Nephron progenitor cell (in vitro differentiated cells): ENCODE measurements at regions not wholly inside any gene's neighbourhood (a gene's known extent, or its start where the extent isn't known, plus 50 kb on each side); places are given as distances from the start of the nearest gene placed in this dataset.
"Not testable (repeated sequence)": the region's sequence is repeated elsewhere in the genome, so short reads cannot be mapped to it uniquely, and the experiment has no call there.

Experiments
- DNase-seq: peaks from one replicate; pipeline ENCODE4 v3.0.0; 2021
- H3K27ac Mint-ChIP-seq: 2 replicates; pipeline ENCODE4 v1.8.0; 2021; ENCODE audit warnings: mild to moderate bottlenecking, moderate library complexity, mixed read lengths
- H3K27me3 Mint-ChIP-seq: 2 replicates; pipeline ENCODE4 v1.8.0; 2021; ENCODE audit warnings: mild to moderate bottlenecking, low read depth, mixed read lengths; ENCODE audit not compliant: poor library complexity
- H3K36me3 Mint-ChIP-seq: 2 replicates; pipeline ENCODE4 v1.8.0; 2021; ENCODE audit warnings: low read depth, mixed read lengths
- H3K4me1 Mint-ChIP-seq: 2 replicates; pipeline ENCODE4 v1.8.0; 2021; ENCODE audit warnings: mixed read lengths
- H3K4me3 Mint-ChIP-seq: 2 replicates; pipeline ENCODE4 v1.8.0; 2021; ENCODE audit warnings: mild to moderate bottlenecking, moderate library complexity, mixed read lengths
- H3K9me3 Mint-ChIP-seq: 2 replicates; pipeline ENCODE4 v1.8.0; 2021; ENCODE audit warnings: mild to moderate bottlenecking, moderate library complexity, mixed read lengths
- TF ChIP-seq, protein P1 (sequence below): fragments of 200-600 bp; sonication (generic); IDR thresholded peaks from 2 replicates; pipeline ENCODE4 v1.5.0; 2021; ENCODE audit warnings: antibody characterized with exemption

DNA sequence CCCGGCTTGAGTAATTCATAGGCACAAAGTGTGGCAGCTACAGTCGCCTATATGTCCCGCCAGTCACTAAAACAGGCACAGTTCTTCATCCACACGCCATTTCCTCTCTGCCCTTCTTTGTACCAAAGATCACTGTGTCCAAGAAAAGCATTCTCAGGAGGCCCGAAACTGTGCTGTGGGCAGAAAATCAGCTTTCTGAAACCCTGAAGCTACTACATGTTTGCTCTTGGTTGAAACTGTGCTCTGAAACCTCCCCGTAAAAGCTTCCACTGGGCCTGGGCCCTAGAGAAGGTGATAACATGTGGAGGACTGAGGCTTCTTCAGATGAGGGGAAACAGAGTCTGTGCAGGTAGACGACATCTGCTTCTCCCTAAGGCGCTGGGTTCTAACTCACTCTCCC lies 75.6 kb upstream of the ID2 start:
- no peak overlapping the region for H3K27ac Mint-ChIP-seq

DNA sequence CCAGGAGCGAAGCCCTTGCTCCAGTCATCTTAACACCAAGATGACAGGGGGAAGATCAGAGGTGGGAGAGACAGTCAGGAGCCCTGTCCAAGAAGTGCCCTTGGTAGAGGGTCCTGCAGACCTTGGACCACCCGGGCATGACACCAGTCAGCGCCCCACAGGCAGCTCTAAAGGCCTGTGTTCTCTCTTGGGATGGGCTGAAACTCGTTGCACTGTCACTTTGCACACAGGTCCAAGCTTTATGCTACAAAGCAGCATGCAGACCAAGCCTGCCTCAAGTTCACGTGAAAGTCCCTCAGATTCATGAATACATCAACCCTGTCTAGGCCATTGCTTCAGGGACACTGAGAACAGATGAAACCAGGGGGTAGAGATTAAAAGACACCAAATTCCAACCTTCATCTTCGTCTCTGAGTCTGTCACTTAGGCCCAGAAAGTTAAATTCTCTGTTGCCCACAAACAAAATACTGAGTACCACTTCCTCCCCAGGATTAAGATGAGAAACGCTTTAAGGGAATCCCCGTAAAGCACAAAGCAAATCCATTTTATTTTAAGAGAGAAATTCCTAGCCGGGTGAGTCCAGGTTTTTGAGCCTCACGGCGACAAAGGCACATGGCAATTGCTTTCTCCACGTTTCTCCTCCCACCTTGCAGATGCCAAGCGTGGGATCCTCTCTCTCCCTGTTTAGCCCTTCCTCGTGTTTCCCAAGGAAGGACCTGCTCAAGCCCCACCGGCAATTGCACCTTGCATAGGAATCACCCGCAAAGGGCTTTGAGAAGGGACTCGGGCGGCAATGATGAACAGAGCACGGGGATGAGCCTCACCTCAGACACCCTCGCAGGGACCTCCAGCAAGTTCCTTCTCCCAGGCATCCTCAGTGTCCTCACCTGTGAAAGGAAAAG lies 75.0 kb upstream of the ID2 start:
- Mint-ChIP-seq H3K4me1 (peaks cover 44% of the 10 kb centered on the region), H3K4me3 (no peak overlapping the region), H3K9me3 (peaks cover 13% of the 10 kb centered on the region), H3K27ac (no peak overlapping the region), H3K36me3 (peaks cover 8% of the 10 kb centered on the region), H3K27me3 (no peaks in the 10 kb centered on the region)
- TF ChIP-seq, protein P1, sequence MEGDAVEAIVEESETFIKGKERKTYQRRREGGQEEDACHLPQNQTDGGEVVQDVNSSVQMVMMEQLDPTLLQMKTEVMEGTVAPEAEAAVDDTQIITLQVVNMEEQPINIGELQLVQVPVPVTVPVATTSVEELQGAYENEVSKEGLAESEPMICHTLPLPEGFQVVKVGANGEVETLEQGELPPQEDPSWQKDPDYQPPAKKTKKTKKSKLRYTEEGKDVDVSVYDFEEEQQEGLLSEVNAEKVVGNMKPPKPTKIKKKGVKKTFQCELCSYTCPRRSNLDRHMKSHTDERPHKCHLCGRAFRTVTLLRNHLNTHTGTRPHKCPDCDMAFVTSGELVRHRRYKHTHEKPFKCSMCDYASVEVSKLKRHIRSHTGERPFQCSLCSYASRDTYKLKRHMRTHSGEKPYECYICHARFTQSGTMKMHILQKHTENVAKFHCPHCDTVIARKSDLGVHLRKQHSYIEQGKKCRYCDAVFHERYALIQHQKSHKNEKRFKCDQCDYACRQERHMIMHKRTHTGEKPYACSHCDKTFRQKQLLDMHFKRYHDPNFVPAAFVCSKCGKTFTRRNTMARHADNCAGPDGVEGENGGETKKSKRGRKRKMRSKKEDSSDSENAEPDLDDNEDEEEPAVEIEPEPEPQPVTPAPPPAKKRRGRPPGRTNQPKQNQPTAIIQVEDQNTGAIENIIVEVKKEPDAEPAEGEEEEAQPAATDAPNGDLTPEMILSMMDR = no peak
- DNase-seq = no peak

More for the DNA sequence above, 75.6 kb upstream of the ID2 start:
- Mint-ChIP-seq H3K9me3 (peaks cover 13% of the 10 kb centered on the region), H3K36me3 (peaks cover 8% of the 10 kb centered on the region), H3K27me3 (no peaks in the 10 kb centered on the region), H3K4me1 (peaks cover 41% of the 10 kb centered on the region), H3K4me3 (no peak overlapping the region)
- TF ChIP-seq, protein P1 = no peak
- DNase-seq = no peak

DNA sequence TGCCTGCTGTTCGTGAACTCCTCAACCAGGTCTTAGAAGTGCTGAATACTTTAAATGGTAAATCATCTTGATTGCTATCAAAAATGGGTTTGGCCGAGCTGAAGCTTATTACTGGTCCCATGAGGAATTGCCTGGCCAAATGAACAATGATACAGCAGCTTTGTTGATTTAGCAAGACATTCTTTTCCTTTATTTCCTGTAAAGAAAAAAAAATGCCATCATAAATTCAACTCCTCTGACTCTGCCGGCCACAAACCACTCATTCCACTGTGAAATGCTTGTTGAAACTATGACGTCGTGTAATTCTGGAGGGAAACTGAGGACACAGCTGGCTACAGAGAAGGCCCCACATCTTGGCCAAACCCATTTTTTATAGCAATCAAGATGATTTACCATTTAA lies 74.2 kb upstream of the ID2 start:
- Mint-ChIP-seq H3K9me3 (peaks cover 13% of the 10 kb centered on the region), H3K27ac (no peak overlapping the region), H3K4me3 (no peak overlapping the region), H3K27me3 (no peaks in the 10 kb centered on the region), H3K4me1 (peaks cover 51% of the 10 kb centered on the region), H3K36me3 (peaks cover 8% of the 10 kb centered on the region)
- TF ChIP-seq, protein P1 = no peak
- DNase-seq = no peak

DNA sequence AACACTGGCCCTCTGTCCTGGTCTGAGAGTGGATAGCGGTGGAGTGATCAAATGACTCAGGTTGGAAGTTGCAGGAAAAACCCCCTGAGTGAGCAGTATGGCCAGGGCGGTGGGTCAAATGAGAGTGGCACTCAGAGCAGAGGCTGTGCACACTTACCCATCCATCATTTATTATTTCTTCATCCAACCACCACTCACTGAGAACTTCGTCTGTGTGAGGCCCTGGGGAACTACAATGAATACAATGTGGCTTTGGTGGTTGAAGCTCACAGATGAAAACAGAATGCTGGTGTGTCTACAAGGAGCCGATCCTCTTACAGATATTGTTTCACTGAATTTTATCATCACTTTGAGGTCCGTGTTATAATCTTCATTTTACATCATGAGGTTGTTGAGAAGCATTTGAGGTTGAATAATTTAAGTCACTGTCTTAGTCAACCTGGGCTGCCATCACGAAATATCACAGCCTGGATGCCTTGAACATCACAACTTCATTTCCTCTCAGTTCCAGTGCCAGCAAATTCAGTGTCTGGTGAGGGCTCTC lies 73.4 kb upstream of the ID2 start:
- Mint-ChIP-seq H3K4me1 (peaks cover 57% of the 10 kb centered on the region), H3K9me3 (peaks cover 13% of the 10 kb centered on the region), H3K4me3 (no peak overlapping the region), H3K27me3 (no peaks in the 10 kb centered on the region), H3K36me3 (peaks cover 8% of the 10 kb centered on the region), H3K27ac (no peak overlapping the region)
- TF ChIP-seq, protein P1 = no peak
- DNase-seq = no peak

DNA sequence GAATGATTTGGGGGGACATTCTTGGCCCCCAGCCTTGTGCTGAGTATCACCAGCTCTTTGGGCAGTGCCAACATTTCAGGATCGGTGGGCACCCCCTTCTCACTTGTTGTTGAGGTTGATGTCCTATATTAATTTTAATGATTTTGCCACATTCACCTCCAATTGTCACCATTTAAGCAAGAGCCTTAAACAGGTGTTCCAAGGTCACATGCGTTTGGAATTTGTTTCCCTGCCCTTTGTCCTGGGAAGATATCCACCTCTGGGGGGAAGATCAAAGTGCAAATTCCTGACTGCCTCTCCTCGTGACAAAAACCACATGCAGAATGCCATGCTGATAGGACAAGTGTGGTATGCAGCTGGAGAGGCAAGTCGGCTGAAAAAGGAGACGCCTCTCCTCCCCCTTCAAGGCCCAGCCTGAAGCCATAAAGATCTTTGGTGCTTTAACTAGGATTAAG lies 72.5 kb upstream of the ID2 start:
- Mint-ChIP-seq H3K27ac (peak overlapping the region; percentile 27), H3K4me1 (peaks cover 62% of the 10 kb centered on the region), H3K4me3 (no peak overlapping the region), H3K9me3 (peaks cover 15% of the 10 kb centered on the region), H3K36me3 (peaks cover 8% of the 10 kb centered on the region), H3K27me3 (no peaks in the 10 kb centered on the region)
- no peak for DNase-seq
- TF ChIP-seq, protein P1 = no peak

DNA sequence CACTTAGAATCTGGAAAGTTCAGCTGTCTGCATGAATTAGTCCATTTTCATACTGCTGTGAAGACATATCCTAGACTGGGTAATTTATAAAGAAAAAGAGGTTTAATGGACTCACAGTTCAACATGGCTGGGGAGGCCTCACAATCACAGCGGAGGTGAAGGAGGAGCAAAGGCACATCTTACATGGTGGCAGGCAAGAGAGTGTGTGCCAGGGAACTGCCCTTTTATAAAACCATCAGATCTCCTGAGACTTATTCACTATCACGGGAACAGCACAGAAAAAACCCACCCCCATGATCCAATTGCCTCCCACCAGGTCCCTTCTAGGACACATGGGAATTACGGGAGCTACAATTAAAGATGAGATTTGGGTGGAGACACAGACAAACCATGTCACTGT lies 71.1 kb upstream of the ID2 start:
- peaks cover 75% of the 10 kb centered on the region for H3K4me1 Mint-ChIP-seq
- H3K36me3 Mint-ChIP-seq = peaks cover 14% of the 10 kb centered on the region
- H3K9me3 Mint-ChIP-seq = peaks cover 20% of the 10 kb centered on the region
- not testable (repeated sequence) for H3K27ac Mint-ChIP-seq, DNase-seq, H3K27me3 Mint-ChIP-seq, H3K4me3 Mint-ChIP-seq
